Fibroblast of mammary gland (primary cell): ENCODE measurements at regions not wholly inside any gene's neighbourhood (a gene's known extent, or its start where the extent isn't known, plus 50 kb on each side); places are given as distances from the start of the nearest gene placed in this dataset.

ENCODE experiments used
- DNase-seq: peaks from one replicate; pipeline ENCODE4 v3.0.0-alpha.2; 2010; ENCODE audit warnings: low read depth
- H3K4me3 ChIP-seq: 2 replicates; pipeline ENCODE4 v1.5.1; 2011; ENCODE audit warnings: low read depth, mild to moderate bottlenecking, low read length, moderate library complexity; ENCODE audit not compliant: control insufficient read depth
- CTCF ChIP-seq: conservative IDR thresholded peaks from 2 replicates; pipeline ENCODE4 v1.5.1; 2011; ENCODE audit warnings: low read depth, low read length, inconsistent platforms; ENCODE audit not compliant: control insufficient read depth, insufficient read depth

GRCh38 chr16:17602678-17603077 is 131.9 kb upstream of the XYLT1 start:
- no peak for DNase-seq
- TF ChIP-seq CTCF, result no peak
- no peak overlapping the region for H3K4me3 ChIP-seq

- no peak for DNase-seq
- TF ChIP-seq CTCF, result no peak
- H3K4me3 ChIP-seq, result no peak overlapping the region
Observed at GRCh38 chr16:17598968-17599367, 128.2 kb upstream of the XYLT1 start.

GRCh38 chr16:17591655-17592405 is 121.1 kb upstream of the XYLT1 start:
- H3K4me3 ChIP-seq, result no peak overlapping the region
- no peak for TF ChIP-seq CTCF

GRCh38 chr16:17590711-17591654 is 120.2 kb upstream of the XYLT1 start:
- no peak overlapping the region for H3K4me3 ChIP-seq
- DNase-seq, result peak; percentile 19
- TF ChIP-seq CTCF, result no peak

More at GRCh38 chr16:17591655-17592405, 121.1 kb upstream of the XYLT1 start:
- DNase-seq, result no peak

- TF ChIP-seq CTCF, result no peak
- DNase-seq, result no peak
- no peak overlapping the region for H3K4me3 ChIP-seq
Observed at GRCh38 chr16:17589898-17590297, 119.1 kb upstream of the XYLT1 start.

GRCh38 chr16:17585449-17586074 is 114.8 kb upstream of the XYLT1 start:
- no peak for DNase-seq
- H3K4me3 ChIP-seq, result no peak overlapping the region
- TF ChIP-seq CTCF, result no peak
